CD4-positive, alpha-beta T cell (primary cell): ENCODE measurements at regions not wholly inside any gene's neighbourhood (a gene's known extent, or its start where the extent isn't known, plus 50 kb on each side); places are given as distances from the start of the nearest gene placed in this dataset.

Experiments
- ATAC-seq: fragments of 200-7000 bp; cut with Tn5 transposase; one replicate; pipeline ENCODE4 v1.10.0; 2022; ENCODE audit warnings: mild to moderate bottlenecking; ENCODE audit not compliant: poor library complexity
- CTCF ChIA-PET: fragments of 350-600 bp; sonication (Branson Sonifier 250); formaldehyde crosslinking; loops from one replicate; lab custom pipeline; 2021; ENCODE audit warnings: antibody characterized with exemption, inconsistent platforms; lab: Charles Lee
- POLR2A ChIA-PET: fragments of 350-600 bp; sonication (Branson Sonifier 250); formaldehyde crosslinking; loops from one replicate; lab custom pipeline; 2021; ENCODE audit warnings: antibody characterized with exemption, inconsistent platforms; lab: Charles Lee
- DNase-seq, 14 experiments: peaks; one replicate each; pipeline ENCODE4 v3.0.0-alpha.2; 2013 to 2020; ENCODE audit warnings: mixed read lengths in 2 of 14
- H3K27ac ChIP-seq, 2 donors: one replicate each; pipeline versions ENCODE4 v1.5.1 to v1.7.0; 2013; ENCODE audit warnings: low read length in 2 of 2, low read depth in 1 of 2, mild to moderate bottlenecking in 1 of 2
- H3K27me3 ChIP-seq, 2 experiments: 1 replicate in 1 of 2; 2 replicates in 1 of 2; pipeline versions ENCODE4 v1.6.1 to v1.7.0; 2013; ENCODE audit warnings: low read length in 2 of 2, control low read depth in 1 of 2, mild to moderate bottlenecking in 1 of 2, moderate library complexity in 1 of 2; ENCODE audit not compliant: insufficient read depth in 2 of 2, control insufficient read depth in 1 of 2
- H3K36me3 ChIP-seq: one replicate; pipeline ENCODE4 v1.6.1; 2013; ENCODE audit warnings: low read length, control low read depth; ENCODE audit not compliant: insufficient read depth
- H3K4me1 ChIP-seq: one replicate; pipeline ENCODE4 v1.6.1; 2013; ENCODE audit warnings: low read length, control low read depth; ENCODE audit not compliant: insufficient read depth
- H3K4me3 ChIP-seq: one replicate; pipeline ENCODE4 v1.5.1; 2013; ENCODE audit warnings: mild to moderate bottlenecking, low read length, moderate library complexity
- H3K9me3 ChIP-seq, 2 experiments: 1 replicate in 1 of 2; 2 replicates in 1 of 2; pipeline versions ENCODE4 v1.6.1 to v1.7.0; 2013; ENCODE audit warnings: low read length in 2 of 2, mild to moderate bottlenecking in 2 of 2, control low read depth in 1 of 2, moderate library complexity in 1 of 2; ENCODE audit not compliant: control insufficient read depth in 1 of 2, insufficient read depth in 1 of 2
- H3K27ac Mint-ChIP-seq: one replicate; pipeline ENCODE4 v1.8.0; 2020; ENCODE audit warnings: mixed read lengths
- H3K27me3 Mint-ChIP-seq: one replicate; pipeline ENCODE4 v1.8.0; 2021; ENCODE audit warnings: mixed read lengths
- H3K36me3 Mint-ChIP-seq: one replicate; pipeline ENCODE4 v1.8.0; 2021; ENCODE audit warnings: low read depth, mixed read lengths
- H3K4me1 Mint-ChIP-seq: one replicate; pipeline ENCODE4 v1.8.0; 2021; ENCODE audit warnings: low read depth, mixed read lengths
- H3K4me3 Mint-ChIP-seq: one replicate; pipeline ENCODE4 v1.8.0; 2020; ENCODE audit warnings: mild to moderate bottlenecking, mixed read lengths
- H3K9me3 Mint-ChIP-seq: one replicate; pipeline ENCODE4 v1.8.0; 2020; ENCODE audit warnings: mixed read lengths
- CTCF ChIP-seq: fragments of 200-600 bp; IDR thresholded peaks from one replicate; pipeline ENCODE4 v1.8.0; 2022; ENCODE audit warnings: antibody characterized with exemption, mild to moderate bottlenecking
- intact Hi-C, 2 experiments: fragments of 100-400 bp; cut with DNase I in 1 of 2; cut with micrococcal nuclease in 1 of 2; formaldehyde crosslinking; loops; one replicate each; pipeline versions ENCODE4 v1.15.1 to v1.9.0; 2023 to 2025; cut with DNase I, micrococcal nuclease

- CTCF ChIA-PET, result no interaction called here
- no peaks in the 10 kb centered on the region for H3K27me3 ChIP-seq
- no peak for ATAC-seq
- Mint-ChIP-seq H3K9me3 (no peaks in the 10 kb centered on the region), H3K4me1 (no peaks in the 10 kb centered on the region), H3K27ac (no peak overlapping the region), H3K27me3 (no peaks in the 10 kb centered on the region), H3K4me3 (no peak overlapping the region), H3K36me3 (no peaks in the 10 kb centered on the region)
- no peak for DNase-seq
- H3K27ac ChIP-seq, result no peak overlapping the region
- no peaks in the 10 kb centered on the region for H3K36me3 ChIP-seq
- POLR2A ChIA-PET, result no interaction called here
- TF ChIP-seq CTCF, result no peak
- H3K9me3 ChIP-seq, result peaks cover 0 to 6% of the 10 kb centered on the region in 2 experiments
- H3K4me3 ChIP-seq, result no peak overlapping the region
- intact Hi-C loops, result no loop called here
- no peaks in the 10 kb centered on the region for H3K4me1 ChIP-seq
These were observed 114.3 kb upstream of the POC5 start for GRCh38 chr5:75831561-75831960.

GRCh38 chr5:75828029-75828428 is 110.8 kb upstream of the POC5 start:
- ChIA-PET POLR2A (no interaction called here), CTCF (no interaction called here)
- Histone ChIP-seq H3K27me3 (no peaks in the 10 kb centered on the region), H3K4me3 (no peak overlapping the region), H3K36me3 (no peaks in the 10 kb centered on the region), H3K27ac (no peak overlapping the region), H3K4me1 (no peaks in the 10 kb centered on the region), H3K9me3 (peaks cover 0 to 6% of the 10 kb centered on the region in 2 experiments)
- Mint-ChIP-seq H3K27me3 (no peaks in the 10 kb centered on the region), H3K4me1 (no peaks in the 10 kb centered on the region), H3K9me3 (no peaks in the 10 kb centered on the region), H3K27ac (no peak overlapping the region), H3K4me3 (no peak overlapping the region), H3K36me3 (no peaks in the 10 kb centered on the region)
- no peak for DNase-seq
- intact Hi-C loops, result no loop called here
- ATAC-seq, result no peak
- no peak for TF ChIP-seq CTCF

GRCh38 chr5:75824323-75824722 is 107.1 kb upstream of the POC5 start:
- no peaks in the 10 kb centered on the region for H3K9me3 Mint-ChIP-seq
- no peak overlapping the region for H3K4me3 Mint-ChIP-seq
- Histone ChIP-seq H3K4me1 (no peaks in the 10 kb centered on the region), H3K36me3 (no peaks in the 10 kb centered on the region), H3K27me3 (no peaks in the 10 kb centered on the region), H3K4me3 (no peak overlapping the region), H3K9me3 (no peaks in the 10 kb centered on the region), H3K27ac (no peak overlapping the region)
- H3K27me3 Mint-ChIP-seq, result peaks cover 7% of the 10 kb centered on the region
- no peak for TF ChIP-seq CTCF
- ATAC-seq (no peak), DNase-seq (no peak)
- ChIA-PET CTCF (no interaction called here), POLR2A (no interaction called here)
- no peaks in the 10 kb centered on the region for H3K4me1 Mint-ChIP-seq
- no peak overlapping the region for H3K27ac Mint-ChIP-seq
- H3K36me3 Mint-ChIP-seq, result no peaks in the 10 kb centered on the region
- intact Hi-C loops, result no loop called here
